ENCODE measurements at regions not wholly inside any gene's neighbourhood (a gene's known extent, or its start where the extent isn't known, plus 50 kb on each side); places are given as distances from the start of the nearest gene placed in this dataset.

DNA sequence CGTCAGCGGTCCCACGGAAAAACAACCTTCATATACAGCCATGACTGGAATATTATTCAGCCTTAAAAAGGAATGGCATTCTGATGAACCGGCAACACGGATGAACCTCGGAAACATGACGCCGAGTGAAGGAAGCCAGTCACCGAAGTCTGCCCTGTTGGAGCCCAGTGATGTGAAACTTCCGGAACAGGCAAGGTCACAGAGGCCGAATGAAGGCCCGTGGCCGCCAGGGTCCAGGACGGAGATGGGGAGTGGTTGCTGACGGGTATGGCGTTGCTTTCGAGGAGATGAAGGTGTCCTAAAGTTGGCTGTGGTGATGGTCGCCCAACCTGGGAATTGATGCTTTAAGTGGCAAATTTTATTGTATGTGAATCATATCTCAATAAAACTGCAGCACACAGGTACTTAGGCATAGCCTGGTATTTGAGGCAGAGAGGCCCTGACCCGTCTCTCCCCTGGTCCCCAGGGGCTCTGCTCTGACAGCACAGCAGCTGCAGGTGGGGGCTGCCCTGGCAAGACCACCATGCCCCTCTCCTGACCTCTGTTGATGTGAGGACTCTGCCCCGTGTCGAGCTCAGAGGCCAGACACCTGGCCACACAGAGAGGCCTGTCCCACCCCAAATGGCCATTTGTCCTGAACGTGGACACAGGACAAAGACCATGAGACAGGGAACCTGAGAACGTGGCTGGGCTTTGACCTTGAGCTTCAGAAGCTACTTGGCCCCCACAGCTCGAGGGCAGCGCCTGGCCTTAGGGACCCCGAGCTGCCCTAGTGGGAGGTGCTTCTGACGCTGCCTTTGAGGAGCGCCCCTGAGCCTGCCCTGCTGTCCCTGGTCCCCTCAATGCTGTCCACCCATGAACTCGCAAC is 1090.8 kb downstream of the BRD1 start:
- TF ChIP-seq, protein P1, sequence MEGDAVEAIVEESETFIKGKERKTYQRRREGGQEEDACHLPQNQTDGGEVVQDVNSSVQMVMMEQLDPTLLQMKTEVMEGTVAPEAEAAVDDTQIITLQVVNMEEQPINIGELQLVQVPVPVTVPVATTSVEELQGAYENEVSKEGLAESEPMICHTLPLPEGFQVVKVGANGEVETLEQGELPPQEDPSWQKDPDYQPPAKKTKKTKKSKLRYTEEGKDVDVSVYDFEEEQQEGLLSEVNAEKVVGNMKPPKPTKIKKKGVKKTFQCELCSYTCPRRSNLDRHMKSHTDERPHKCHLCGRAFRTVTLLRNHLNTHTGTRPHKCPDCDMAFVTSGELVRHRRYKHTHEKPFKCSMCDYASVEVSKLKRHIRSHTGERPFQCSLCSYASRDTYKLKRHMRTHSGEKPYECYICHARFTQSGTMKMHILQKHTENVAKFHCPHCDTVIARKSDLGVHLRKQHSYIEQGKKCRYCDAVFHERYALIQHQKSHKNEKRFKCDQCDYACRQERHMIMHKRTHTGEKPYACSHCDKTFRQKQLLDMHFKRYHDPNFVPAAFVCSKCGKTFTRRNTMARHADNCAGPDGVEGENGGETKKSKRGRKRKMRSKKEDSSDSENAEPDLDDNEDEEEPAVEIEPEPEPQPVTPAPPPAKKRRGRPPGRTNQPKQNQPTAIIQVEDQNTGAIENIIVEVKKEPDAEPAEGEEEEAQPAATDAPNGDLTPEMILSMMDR (IDR thresholded peaks at IDR 0.05; ENCODE audit: extremely low read depth, missing control alignments), result no peak
- no peak for DNase-seq (ENCODE audit: low spot score)

DNA sequence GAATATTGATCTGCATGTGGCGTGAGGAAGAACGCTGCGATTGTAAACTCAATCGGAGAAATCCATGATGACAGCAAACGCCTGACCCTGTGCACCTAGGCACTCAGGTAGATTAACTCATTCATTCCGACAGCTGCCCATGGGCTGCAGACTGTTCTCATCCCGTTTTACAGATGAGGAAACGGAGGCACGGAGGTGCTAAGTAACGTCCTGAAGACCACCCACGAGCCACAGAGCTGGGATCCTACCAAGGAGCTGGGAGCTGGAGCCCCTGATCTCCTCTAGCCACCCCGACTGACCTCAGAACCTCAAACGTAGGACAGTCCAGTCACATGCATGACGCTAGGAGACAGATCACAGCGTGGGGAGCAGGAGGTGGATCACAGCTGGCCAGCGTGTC is 1092.7 kb downstream of the BRD1 start:
- TF ChIP-seq, protein P1 (IDR thresholded peaks at IDR 0.05; ENCODE audit: extremely low read depth, missing control alignments), result no peak
- DNase-seq (ENCODE audit: low spot score), result no peak

DNA sequence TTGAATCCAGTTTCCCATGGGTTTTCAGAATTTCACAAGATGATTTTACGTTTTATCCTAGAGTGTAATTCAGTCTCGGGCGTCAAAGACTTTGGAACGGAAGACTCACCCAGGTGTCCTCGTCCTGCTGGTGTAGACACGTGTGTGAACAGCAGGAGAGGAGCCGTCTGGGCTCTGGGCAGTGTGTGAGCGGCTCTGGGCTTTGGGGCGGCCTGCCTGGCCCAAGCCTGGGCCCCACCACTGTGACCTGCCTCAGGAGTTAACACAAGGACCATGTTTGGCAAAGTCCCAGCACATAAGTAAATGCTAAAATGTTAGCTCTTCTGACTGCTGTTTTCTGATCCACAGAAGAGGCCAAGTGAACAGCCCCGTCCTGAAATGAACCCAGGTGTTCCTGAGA is 1093.3 kb downstream of the BRD1 start:
- TF ChIP-seq, protein P1 (IDR thresholded peaks at IDR 0.05; ENCODE audit: extremely low read depth, missing control alignments), result no peak
- no peak for DNase-seq (ENCODE audit: low spot score)

DNA sequence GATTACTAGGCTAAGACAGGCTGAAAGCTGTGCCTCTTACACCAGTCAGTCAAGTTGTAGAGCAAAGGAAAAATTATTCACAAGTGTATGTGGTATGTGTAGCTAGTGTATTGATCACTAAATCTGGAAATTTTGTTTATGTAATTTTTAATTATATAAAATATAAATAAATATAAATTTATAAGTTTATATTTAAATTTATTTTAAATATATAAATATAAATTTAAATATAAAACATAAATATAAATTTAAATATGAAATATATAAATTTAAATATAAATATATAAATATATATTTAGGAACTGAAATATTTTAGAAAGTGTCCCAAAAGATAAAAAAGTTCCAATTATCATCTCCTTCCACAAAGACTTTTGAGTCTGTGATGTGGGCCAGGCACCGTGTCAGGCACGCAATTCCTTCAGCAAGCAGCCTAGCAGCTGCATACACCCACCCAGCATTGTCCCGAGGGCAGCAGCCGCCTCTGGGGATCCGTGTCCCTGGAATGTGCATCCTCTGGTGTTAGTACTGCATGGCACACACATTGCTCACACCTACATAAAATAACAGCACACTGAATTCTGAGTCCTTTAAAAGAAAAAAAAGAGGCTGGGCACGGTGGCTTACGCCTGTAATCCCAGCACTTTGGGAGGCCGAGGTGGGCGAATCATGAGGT is 1098.0 kb downstream of the BRD1 start:
- DNase-seq (ENCODE audit: low spot score), result no peak
- TF ChIP-seq, protein P1 (IDR thresholded peaks at IDR 0.05; ENCODE audit: extremely low read depth, missing control alignments), result no peak

DNA sequence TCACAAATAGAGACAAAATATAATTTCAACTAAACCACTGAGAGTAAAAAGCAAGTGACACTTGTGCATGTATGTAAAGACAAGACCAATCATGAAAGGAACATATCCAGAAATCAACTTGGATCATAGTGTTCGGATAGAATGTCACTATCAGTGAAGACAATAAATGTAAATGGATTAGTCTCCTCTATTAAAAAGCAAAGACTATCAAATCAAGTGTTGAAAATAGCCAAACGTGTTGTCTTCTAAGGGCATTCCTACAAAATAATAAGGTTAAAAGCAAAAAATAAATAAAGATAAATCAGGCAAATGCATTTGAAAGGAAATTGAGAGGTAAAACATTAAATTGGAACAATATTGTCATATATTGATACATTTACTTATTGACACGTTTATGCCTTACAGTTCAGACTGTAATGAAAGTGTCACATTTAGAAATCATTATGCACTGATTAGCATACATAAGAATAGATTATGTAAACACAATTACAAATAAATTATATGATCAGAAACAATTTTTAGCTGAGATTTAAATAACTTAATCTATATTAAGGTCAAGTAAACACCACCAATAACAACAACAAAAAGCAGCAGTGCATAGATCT is 1100.1 kb downstream of the BRD1 start:
- DNase-seq (ENCODE audit: low spot score), result no peak
- TF ChIP-seq, protein P1 (IDR thresholded peaks at IDR 0.05; ENCODE audit: extremely low read depth, missing control alignments), result no peak

DNA sequence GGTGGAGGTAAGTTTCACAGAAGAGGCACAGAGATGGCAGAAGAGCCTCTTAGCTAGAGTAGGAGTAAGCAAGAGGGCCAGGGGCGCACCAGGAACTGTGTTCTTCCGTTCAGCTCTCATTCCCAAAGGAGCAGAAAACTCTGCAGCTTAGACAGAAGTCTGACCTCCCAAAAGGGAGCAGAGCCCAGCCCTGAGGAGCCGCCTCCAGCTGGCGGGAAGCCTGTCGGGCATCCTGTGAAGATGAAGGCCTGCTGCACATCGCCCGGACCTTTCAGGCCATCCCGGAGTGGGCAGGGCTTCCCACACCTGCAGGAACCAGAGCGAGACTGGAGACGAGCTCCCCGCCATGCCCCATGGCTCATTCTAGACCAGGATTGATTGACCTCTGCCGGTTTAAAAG is 1102.8 kb downstream of the BRD1 start:
- no peak for DNase-seq (ENCODE audit: low spot score)
- TF ChIP-seq, protein P1 (IDR thresholded peaks at IDR 0.05; ENCODE audit: extremely low read depth, missing control alignments), result no peak

DNA sequence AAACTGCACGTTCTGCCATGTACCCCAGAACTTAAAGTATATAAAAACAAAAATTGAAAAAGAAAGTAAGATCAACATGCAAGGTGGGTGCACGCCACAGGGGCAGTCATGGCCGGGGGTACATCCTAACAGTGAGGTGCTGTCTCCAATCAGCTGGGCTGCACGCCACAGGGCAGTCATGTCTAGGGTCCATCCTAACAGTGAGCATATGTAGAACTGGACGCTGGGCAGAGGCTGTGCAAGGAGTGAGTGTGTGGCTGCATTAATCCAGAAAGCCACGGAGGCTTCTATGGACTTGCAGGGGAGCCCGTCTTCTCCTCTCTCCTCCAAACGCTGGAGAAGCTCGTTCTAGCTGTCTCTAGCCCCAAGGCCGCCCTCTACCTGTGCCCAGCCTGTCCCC is 1105.0 kb downstream of the BRD1 start:
- DNase-seq (ENCODE audit: low spot score), result no peak
- TF ChIP-seq, protein P1 (IDR thresholded peaks at IDR 0.05; ENCODE audit: extremely low read depth, missing control alignments), result no peak

All from GM20000 (cell line).